Skeletal muscle cell (primary cell): ENCODE measurements at regions not wholly inside any gene's neighbourhood (a gene's known extent, or its start where the extent isn't known, plus 50 kb on each side); places are given as distances from the start of the nearest gene placed in this dataset.

Experiments used
- DNase-seq: peaks from one replicate; pipeline ENCODE4 v3.0.0-alpha.2; 2010; ENCODE audit warnings: low read depth
- H3K4me3 ChIP-seq: 2 replicates; pipeline ENCODE4 v1.5.1; 2011; ENCODE audit warnings: low read depth, mild to moderate bottlenecking, control low read depth, low read length, moderate library complexity

DNA sequence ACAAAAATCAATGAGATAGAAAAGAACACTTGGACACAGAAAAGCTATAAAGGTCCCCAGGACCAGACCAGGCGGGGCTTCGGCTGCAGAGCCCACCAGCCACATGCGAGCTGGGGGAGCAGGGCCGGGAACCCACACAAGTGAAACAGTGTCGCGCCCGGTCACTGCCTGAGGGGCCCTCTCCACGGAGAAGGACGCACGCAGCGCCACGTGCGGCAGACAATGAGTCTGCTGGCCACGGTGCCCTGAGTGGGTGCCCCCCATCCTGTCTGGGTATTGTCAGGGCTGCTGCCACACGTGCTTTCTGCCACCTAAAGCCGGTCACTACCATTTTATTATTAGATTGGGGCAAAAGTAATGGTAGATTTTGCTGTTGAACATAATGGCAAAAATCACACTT lies 207.9 kb upstream of the HDAC4 start:
- DNase-seq = no peak
- H3K4me3 ChIP-seq = no peak overlapping the region

DNA sequence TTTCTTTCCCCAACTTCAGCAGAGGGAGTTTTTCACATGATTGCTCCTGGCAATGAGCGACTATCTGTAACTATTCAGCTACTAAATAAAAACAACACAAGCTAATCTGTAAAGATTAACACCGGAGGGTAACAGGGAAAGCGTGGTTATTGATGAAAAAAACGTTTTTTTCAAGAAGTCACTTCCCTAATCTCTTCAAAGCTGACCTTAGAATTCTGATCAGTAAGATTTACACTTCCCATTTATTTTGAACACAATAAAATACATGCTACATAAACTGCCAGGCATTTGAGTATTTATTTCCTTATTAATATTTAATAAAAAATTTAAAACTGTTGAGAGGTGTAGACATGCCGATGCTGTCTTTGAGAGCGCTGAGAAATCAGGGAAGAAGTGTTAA lies 207.4 kb upstream of the HDAC4 start:
- no peak for DNase-seq
- no peak overlapping the region for H3K4me3 ChIP-seq

- H3K4me3 ChIP-seq = no peak overlapping the region
Measured at GRCh38 chr2:239607517-239608191, 206.8 kb upstream of the HDAC4 start.

GRCh38 chr2:239606741-239607516 lies 206.1 kb upstream of the HDAC4 start:
- H3K4me3 ChIP-seq = no peak overlapping the region
- DNase-seq = no peak

More at GRCh38 chr2:239607517-239608191, 206.8 kb upstream of the HDAC4 start:
- DNase-seq = no peak

GRCh38 chr2:239605976-239606375 lies 205.2 kb upstream of the HDAC4 start:
- no peak overlapping the region for H3K4me3 ChIP-seq
- DNase-seq = no peak

DNA sequence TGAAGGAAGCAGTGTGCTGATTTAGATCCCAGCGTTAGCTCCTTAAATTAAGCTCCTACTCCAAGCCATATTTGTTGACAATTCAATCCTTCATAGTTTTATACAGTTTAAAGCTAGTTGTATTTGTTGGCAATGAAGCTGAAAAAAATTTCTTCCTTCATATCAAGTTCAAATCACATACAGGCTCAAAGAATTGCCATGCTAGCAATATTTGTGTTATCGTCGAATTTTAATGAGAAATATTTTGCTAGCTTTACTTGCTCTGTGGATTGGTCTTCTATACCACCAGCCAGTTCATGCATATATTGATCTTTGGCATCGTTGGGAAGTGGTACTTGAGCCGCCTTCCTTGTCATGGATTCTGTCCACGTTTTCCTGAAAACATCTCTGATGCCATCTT lies 204.6 kb upstream of the HDAC4 start:
- no peak for DNase-seq
- H3K4me3 ChIP-seq = no peak overlapping the region

DNA sequence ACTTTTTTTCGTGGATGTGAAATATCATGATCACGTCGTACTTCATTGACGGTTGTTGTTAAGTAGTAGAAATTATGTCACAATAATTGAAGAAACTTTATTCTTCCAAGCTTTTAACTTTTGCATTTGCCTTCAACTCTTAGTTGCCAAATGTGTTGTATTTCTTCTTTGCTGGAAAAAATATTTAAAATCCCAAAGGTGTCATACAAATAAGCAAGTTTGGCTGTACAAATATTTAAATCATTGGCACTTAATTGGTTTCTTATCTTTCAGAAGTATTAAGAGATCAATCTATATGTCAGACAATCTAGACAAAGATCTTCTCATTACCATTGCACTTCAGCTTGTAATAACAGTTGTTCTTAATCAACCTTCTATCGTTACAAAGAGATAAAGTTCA lies 204.0 kb upstream of the HDAC4 start:
- no peak for DNase-seq
- no peak overlapping the region for H3K4me3 ChIP-seq

GRCh38 chr2:239603411-239604356 lies 202.9 kb upstream of the HDAC4 start:
- no peak overlapping the region for H3K4me3 ChIP-seq
- DNase-seq = no peak

DNA sequence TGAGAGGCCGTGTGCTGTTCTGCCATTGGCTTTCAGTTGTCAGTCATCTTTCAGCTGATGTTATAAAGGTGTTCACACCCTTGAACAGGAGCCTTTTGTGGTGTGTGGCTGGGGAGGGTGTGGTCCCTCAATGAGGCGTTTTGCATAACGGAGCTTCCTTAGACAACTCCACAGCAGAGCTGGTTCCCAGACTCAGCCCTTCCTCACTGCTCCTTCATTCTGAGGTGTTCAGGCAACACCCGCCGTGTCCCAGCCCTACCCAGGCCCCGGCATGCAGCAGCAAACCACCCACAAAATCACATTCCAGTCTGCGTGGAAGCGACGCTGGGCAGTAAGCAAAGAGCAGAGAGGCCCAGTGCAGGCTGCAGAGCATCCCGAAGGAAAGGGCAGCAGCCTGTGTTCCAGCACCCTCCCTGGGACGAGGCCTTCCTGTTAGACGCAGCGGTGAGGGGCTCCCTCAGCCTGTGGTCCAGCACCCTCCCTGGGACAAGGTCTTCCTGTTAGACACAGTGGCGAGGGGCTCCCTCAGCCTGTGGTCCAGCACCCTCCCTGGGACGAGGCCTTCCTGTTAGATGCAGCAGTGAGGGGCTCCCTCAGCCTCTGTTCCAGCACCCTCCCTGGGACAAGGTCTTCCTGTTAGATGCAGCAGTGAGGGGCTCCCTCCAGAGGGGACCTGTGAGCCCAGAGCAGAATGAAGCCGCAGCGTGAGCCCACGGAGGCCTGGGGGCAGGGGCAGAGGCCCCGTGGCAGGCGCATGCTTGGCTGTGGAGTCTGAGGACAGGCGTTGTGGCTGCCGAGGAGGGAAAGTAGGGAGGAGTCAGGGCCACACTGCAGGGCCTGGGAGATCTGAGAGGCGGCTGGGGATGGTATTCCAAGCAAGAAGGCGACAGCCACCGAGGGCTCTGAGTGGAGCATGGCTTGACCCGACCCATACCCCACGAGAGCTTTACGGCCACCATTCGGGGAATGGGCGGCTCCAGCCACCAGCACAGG lies 201.8 kb upstream of the HDAC4 start:
- H3K4me3 ChIP-seq = no peak overlapping the region
- no peak for DNase-seq

- DNase-seq = no peak
- H3K4me3 ChIP-seq = no peak overlapping the region
Measured at GRCh38 chr2:239601880-239602279, 201.1 kb upstream of the HDAC4 start.

- H3K4me3 ChIP-seq = no peak overlapping the region
- no peak for DNase-seq
Measured at GRCh38 chr2:239601201-239601851, 200.5 kb upstream of the HDAC4 start.

GRCh38 chr2:239600650-239601049 lies 199.8 kb upstream of the HDAC4 start:
- H3K4me3 ChIP-seq = no peak overlapping the region
- no peak for DNase-seq

DNA sequence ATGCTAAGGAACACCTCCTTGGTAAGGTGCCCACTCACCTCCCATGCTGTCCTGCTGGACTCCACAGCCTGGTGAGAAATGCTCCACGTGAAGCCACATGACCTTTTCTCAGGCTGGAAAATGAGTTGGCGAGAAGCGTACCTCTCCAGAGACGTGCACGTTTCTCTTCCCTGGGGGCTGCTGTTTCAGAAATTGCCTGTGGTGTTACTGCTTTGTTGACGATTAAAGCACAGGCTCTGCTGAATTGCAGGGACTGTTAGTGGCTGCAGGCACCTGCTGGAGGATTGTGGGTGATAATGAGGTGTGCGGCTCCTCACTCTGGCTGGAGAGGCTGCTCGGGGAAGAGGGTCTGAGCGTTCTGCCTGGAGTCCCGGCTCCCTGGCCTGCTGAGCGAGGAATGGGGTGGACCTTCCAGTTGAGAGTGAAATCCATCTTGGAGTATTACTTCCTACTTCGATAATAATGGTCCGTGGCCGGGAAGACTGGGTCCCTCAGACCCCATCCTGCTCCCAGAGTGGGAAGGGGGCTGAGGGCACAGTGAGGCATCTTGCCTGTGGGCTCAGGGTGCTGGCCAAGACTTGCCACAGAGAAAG lies 199.3 kb upstream of the HDAC4 start:
- no peak for DNase-seq
- no peak overlapping the region for H3K4me3 ChIP-seq

GRCh38 chr2:239599299-239599698 lies 198.5 kb upstream of the HDAC4 start:
- H3K4me3 ChIP-seq = no peak overlapping the region
- no peak for DNase-seq

GRCh38 chr2:239598732-239599090 lies 197.9 kb upstream of the HDAC4 start:
- DNase-seq = no peak
- no peak overlapping the region for H3K4me3 ChIP-seq

DNA sequence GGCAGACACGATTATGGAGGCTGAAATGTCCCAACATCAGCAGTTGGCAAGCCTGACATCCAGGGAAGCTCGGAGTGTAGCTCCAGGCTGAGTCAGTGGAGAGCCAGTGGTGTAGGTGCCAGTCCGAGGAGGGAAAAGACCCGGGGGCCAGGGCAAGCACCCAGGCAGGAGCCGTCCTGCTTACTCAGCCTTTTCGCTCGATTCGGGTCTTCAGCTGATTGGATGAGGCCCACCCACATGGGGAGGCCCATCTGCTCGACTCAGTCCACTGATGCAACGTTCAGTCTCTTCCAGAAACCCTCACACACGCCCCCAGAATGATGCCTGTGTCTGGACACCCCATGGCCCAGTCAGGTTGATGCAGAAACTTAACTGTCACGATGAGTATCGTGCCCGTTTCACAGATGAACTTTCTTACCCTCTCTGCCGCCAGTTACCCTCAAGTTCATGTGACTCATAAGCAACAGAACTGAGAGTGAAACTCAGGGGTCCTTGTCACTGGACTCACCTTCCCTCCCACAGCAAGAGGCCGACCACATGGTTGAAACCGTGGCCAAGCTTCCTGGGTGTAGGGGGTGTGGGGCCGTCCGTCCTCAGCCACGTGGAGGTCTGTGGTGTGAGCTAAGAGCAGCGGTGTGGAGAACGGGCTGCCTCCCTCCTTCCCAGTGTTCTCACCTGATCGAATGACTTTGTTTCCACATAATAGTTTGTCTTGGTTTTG lies 197.4 kb upstream of the HDAC4 start:
- no peak for DNase-seq
- H3K4me3 ChIP-seq = no peak overlapping the region

- no peak for DNase-seq
Measured at GRCh38 chr2:239597216-239597615, 196.4 kb upstream of the HDAC4 start.

GRCh38 chr2:239596792-239597191 lies 196.0 kb upstream of the HDAC4 start:
- H3K4me3 ChIP-seq = no peak overlapping the region
- no peak for DNase-seq

More at GRCh38 chr2:239597216-239597615, 196.4 kb upstream of the HDAC4 start:
- H3K4me3 ChIP-seq = no peak overlapping the region
